MM.1S (cell line): ENCODE measurements at regions not wholly inside any gene's neighbourhood (a gene's known extent, or its start where the extent isn't known, plus 50 kb on each side); places are given as distances from the start of the nearest gene placed in this dataset.

Experiments
- EZH2phosphoT487 ChIP-seq: fragments of 300-600 bp; sonication (generic); IDR thresholded peaks from 2 replicates; pipeline ENCODE4 v1.6.1; 2018; ENCODE audit warnings: antibody characterized with exemption, low read length
- TF ChIP-seq, protein P1 (sequence below): fragments of 300-600 bp; sonication (generic); IDR thresholded peaks from 2 replicates; pipeline ENCODE4 v1.5.1; 2016; ENCODE audit warnings: antibody characterized with exemption, low read length, mixed read lengths

- TF ChIP-seq, protein P1, sequence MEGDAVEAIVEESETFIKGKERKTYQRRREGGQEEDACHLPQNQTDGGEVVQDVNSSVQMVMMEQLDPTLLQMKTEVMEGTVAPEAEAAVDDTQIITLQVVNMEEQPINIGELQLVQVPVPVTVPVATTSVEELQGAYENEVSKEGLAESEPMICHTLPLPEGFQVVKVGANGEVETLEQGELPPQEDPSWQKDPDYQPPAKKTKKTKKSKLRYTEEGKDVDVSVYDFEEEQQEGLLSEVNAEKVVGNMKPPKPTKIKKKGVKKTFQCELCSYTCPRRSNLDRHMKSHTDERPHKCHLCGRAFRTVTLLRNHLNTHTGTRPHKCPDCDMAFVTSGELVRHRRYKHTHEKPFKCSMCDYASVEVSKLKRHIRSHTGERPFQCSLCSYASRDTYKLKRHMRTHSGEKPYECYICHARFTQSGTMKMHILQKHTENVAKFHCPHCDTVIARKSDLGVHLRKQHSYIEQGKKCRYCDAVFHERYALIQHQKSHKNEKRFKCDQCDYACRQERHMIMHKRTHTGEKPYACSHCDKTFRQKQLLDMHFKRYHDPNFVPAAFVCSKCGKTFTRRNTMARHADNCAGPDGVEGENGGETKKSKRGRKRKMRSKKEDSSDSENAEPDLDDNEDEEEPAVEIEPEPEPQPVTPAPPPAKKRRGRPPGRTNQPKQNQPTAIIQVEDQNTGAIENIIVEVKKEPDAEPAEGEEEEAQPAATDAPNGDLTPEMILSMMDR: no peak
- TF ChIP-seq EZH2phosphoT487: no peak
These were observed 138.8 kb upstream of the FOXN2 start for GRCh38 chr2:48175656-48176055.
